OCI-LY3 (cell line): ENCODE measurements at regions not wholly inside any gene's neighbourhood (a gene's known extent, or its start where the extent isn't known, plus 50 kb on each side); places are given as distances from the start of the nearest gene placed in this dataset.

Experiments used
- H2AFZ ChIP-seq: fragments of 200-600, 300-600 bp; shearing (Covaris generic); 2 replicates; pipeline ENCODE4 v1.6.0; 2014; ENCODE audit warnings: antibody characterized with exemption, low read depth, low read length
- H3K27ac ChIP-seq: fragments of 200-600, 300-600 bp; sonication (generic); 2 replicates; pipeline ENCODE4 v1.5.1; 2014; ENCODE audit warnings: mild to moderate bottlenecking, low read length, moderate library complexity, mixed read lengths
- H3K27me3 ChIP-seq: fragments of 200-600, 300-600 bp; sonication (generic); 2 replicates; pipeline ENCODE4 v1.6.1; 2014; ENCODE audit warnings: low read depth, low read length, mixed read lengths
- H3K36me3 ChIP-seq: fragments of 200-600, 300-600 bp; sonication (generic); replicated peaks from 2 replicates; pipeline ENCODE3; 2014; ENCODE audit warnings: low read depth, low read length, mixed read lengths
- H3K4me1 ChIP-seq: fragments of 300-600, 200-600 bp; sonication (generic); 2 replicates; pipeline ENCODE4 v1.6.1; 2014; ENCODE audit warnings: low read length, mixed read lengths
- H3K4me2 ChIP-seq: fragments of 200-600, 300-600 bp; sonication (generic); 2 replicates; pipeline ENCODE4 v1.6.1; 2014; ENCODE audit warnings: low read length, mixed read lengths
- H3K4me3 ChIP-seq: fragments of 300-600, 200-600 bp; sonication (generic); 2 replicates; pipeline ENCODE4 v1.5.1; 2014; ENCODE audit warnings: antibody characterized with exemption, mild to moderate bottlenecking, low read length, moderate library complexity
- H3K79me2 ChIP-seq: fragments of 300-600, 200-600 bp; shearing (Covaris generic); 2 replicates; pipeline ENCODE4 v1.6.1; 2014; ENCODE audit warnings: mild to moderate bottlenecking, low read length, mixed read lengths
- H3K9ac ChIP-seq: fragments of 300-600, 200-600 bp; shearing (Covaris generic); 2 replicates; pipeline ENCODE4 v1.6.0; 2014; ENCODE audit warnings: mild to moderate bottlenecking, low read length, moderate library complexity
- H3K9me3 ChIP-seq: fragments of 200-600, 300-600 bp; shearing (Covaris generic); 2 replicates; pipeline ENCODE4 v1.6.1; 2014; ENCODE audit warnings: low read length, mixed read lengths; ENCODE audit not compliant: insufficient read depth
- H4K20me1 ChIP-seq: fragments of 200-600, 300-600 bp; sonication (generic); 2 replicates; pipeline ENCODE4 v1.6.1; 2016; ENCODE audit warnings: low read length, mixed read lengths; ENCODE audit not compliant: insufficient read depth
- CTCF ChIP-seq: fragments of 200-600, 300-600 bp; sonication (generic); IDR thresholded peaks from 2 replicates; pipeline ENCODE4 v1.5.1; 2014; ENCODE audit warnings: antibody characterized with exemption, low read length, low read depth
- EZH2phosphoT487 ChIP-seq: fragments of 200-600 bp; shearing (Covaris generic); IDR thresholded peaks from 2 replicates; pipeline ENCODE4 v1.6.1; 2018; ENCODE audit warnings: antibody characterized with exemption, mixed run types, low read depth

- Histone ChIP-seq H3K79me2 (no peaks in the 10 kb centered on the region), H2AFZ (no peak overlapping the region), H4K20me1 (no peaks in the 10 kb centered on the region), H3K4me2 (no peak overlapping the region), H3K9ac (no peak overlapping the region), H3K27me3 (no peaks in the 10 kb centered on the region), H3K36me3 (no peaks in the 10 kb centered on the region), H3K4me1 (no peaks in the 10 kb centered on the region), H3K27ac (no peak overlapping the region), H3K4me3 (no peak overlapping the region), H3K9me3 (no peaks in the 10 kb centered on the region)
- TF ChIP-seq CTCF = no peak
Measured at GRCh38 chr2:236968880-236969534, 116.7 kb upstream of the COPS8 start.

- H3K4me3 ChIP-seq = no peak overlapping the region
- no peak overlapping the region for H3K4me2 ChIP-seq
- H3K9ac ChIP-seq = no peak overlapping the region
- no peaks in the 10 kb centered on the region for H3K27me3 ChIP-seq
- H4K20me1 ChIP-seq = no peaks in the 10 kb centered on the region
- no peak overlapping the region for H2AFZ ChIP-seq
- no peak for TF ChIP-seq CTCF
- TF ChIP-seq EZH2phosphoT487 = no peak
- H3K79me2 ChIP-seq = no peaks in the 10 kb centered on the region
- no peaks in the 10 kb centered on the region for H3K4me1 ChIP-seq
- H3K36me3 ChIP-seq = no peaks in the 10 kb centered on the region
- no peaks in the 10 kb centered on the region for H3K9me3 ChIP-seq
- H3K27ac ChIP-seq = no peak overlapping the region
Measured at GRCh38 chr2:236969767-236970655, 115.7 kb upstream of the COPS8 start.

GRCh38 chr2:236970656-236971010 lies 115.1 kb upstream of the COPS8 start:
- H3K4me2 ChIP-seq = no peak overlapping the region
- H3K9ac ChIP-seq = no peak overlapping the region
- no peak overlapping the region for H2AFZ ChIP-seq
- H3K27me3 ChIP-seq = no peaks in the 10 kb centered on the region
- no peaks in the 10 kb centered on the region for H3K36me3 ChIP-seq
- H3K9me3 ChIP-seq = no peaks in the 10 kb centered on the region
- TF ChIP-seq EZH2phosphoT487 = no peak
- H3K4me3 ChIP-seq = no peak overlapping the region
- H3K4me1 ChIP-seq = no peaks in the 10 kb centered on the region
- no peaks in the 10 kb centered on the region for H4K20me1 ChIP-seq
- no peaks in the 10 kb centered on the region for H3K79me2 ChIP-seq
- no peak overlapping the region for H3K27ac ChIP-seq

GRCh38 chr2:236971131-236971821 lies 114.4 kb upstream of the COPS8 start:
- no peaks in the 10 kb centered on the region for H3K9me3 ChIP-seq
- no peaks in the 10 kb centered on the region for H3K27me3 ChIP-seq
- no peak for TF ChIP-seq EZH2phosphoT487
- TF ChIP-seq CTCF = no peak
- H3K4me3 ChIP-seq = no peak overlapping the region
- no peaks in the 10 kb centered on the region for H4K20me1 ChIP-seq
- no peaks in the 10 kb centered on the region for H3K36me3 ChIP-seq
- H3K27ac ChIP-seq = no peak overlapping the region
- H2AFZ ChIP-seq = no peak overlapping the region
- H3K4me1 ChIP-seq = no peaks in the 10 kb centered on the region
- no peak overlapping the region for H3K4me2 ChIP-seq
- H3K79me2 ChIP-seq = no peaks in the 10 kb centered on the region
- no peak overlapping the region for H3K9ac ChIP-seq
